OCI-LY7 (cell line): ENCODE measurements at regions not wholly inside any gene's neighbourhood (a gene's known extent, or its start where the extent isn't known, plus 50 kb on each side); places are given as distances from the start of the nearest gene placed in this dataset.

Experiments used
- CTCF ChIP-seq: fragments of 200-600 bp; sonication (generic); conservative IDR thresholded peaks from 2 replicates; pipeline ENCODE4 v1.5.1; 2014; ENCODE audit warnings: mild to moderate bottlenecking, antibody characterized with exemption, low read length, moderate library complexity, mixed read lengths
- EZH2phosphoT487 ChIP-seq: fragments of 200-600 bp; sonication (generic); IDR thresholded peaks from 2 replicates; pipeline ENCODE4 v1.6.1; 2018; ENCODE audit warnings: low read depth, borderline replicate concordance, mild to moderate bottlenecking, mixed run types, antibody characterized with exemption, low read length, moderate library complexity, mixed read lengths

GRCh38 chrX:95703696-95704095 lies 980.9 kb upstream of the DIAPH2 start:
- no peak for TF ChIP-seq CTCF
- no peak for TF ChIP-seq EZH2phosphoT487
